Bone marrow (tissue), 2 donors: ENCODE measurements at regions not wholly inside any gene's neighbourhood (a gene's known extent, or its start where the extent isn't known, plus 50 kb on each side); places are given as distances from the start of the nearest gene placed in this dataset.
"Not testable (repeated sequence)": the region's sequence is repeated elsewhere in the genome, so short reads cannot be mapped to it uniquely, and the experiment has no call there.

ENCODE experiments used
- DNase-seq, 2 donors: peaks; one replicate each; lab custom pipeline; 2025; lab: John Stamatoyannopoulos, UW

DNA sequence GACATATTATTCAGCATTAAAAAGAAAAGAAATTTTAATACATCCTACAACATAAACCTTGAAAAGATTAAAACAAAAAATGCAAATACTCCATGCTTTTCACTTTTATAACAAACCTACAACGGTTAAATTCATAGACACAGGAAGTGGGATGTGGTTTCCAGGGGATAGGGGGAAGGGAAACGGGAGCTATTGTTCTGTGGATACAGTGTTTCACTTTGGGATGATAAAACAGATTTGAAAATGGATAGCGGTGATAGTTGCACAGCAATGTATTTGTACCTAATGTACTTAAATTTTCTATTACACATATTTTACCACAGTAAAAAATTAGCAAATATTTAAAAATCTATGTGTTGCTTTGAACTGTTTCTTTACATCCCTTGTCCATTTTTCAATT is 368.0 kb downstream of the CDY2B start:
- DNase-seq: not testable (repeated sequence)

DNA sequence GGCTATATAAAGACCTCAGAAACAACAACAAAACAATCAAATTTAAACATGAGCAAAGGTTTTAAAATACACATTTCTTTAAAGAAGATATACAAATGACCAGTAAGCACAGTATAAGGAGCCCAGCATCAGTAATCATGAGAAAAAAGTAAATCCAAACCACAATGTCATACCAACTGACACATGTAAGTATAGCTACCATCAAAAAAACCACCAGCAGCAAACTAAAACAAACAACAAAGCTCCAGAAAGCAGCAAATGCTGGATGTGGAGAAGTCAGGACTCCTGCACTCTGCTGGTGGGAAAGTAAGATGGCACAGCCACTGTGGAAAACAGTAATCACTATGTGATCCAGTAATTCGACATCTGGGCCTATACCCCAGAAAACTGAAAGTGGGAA is 368.5 kb downstream of the CDY2B start:
- DNase-seq: not testable (repeated sequence)

GRCh38 chrY:17505834-17506233 is 374.2 kb downstream of the CDY2B start:
- DNase-seq: not testable (repeated sequence)

DNA sequence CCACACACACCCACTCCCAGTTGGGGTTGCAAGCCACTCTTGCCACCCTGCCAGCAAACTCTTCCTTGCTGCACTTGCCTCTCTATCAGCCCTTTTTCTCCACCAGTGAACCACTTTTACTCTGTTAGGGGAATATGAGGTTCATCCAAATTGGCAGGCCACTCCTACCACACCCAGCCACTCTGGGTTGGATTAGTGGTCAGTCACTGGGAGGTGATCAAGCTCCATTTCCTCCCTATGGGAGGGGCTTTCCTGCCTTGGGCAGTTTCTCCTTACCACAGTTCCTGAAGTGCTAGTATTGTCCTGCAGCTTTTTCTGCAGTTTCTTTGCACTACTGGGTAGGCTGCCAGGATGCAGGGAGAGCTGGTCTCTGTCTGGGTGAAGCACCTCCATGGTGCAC is 395.3 kb downstream of the CDY2B start:
- not testable (repeated sequence) for DNase-seq

DNA sequence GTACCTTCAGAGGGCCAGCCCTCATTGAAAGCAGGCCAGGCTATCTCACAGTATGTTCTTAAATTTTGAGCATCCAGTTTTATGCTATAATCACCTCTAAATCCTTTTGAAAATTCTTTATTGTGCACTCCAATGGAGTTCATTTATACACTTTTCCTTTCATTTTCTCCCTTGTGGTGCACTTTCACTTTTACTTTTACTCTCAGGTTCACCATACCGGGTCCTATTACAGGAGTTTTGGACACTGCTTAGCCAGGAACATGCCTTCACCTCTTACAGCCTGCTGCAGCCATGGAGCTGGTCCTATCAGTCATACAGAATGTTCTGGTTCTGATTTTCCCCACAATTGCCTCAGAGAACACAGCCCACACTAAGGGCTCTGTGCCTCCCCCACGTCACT is 395.9 kb downstream of the CDY2B start:
- not testable (repeated sequence) for DNase-seq

DNA sequence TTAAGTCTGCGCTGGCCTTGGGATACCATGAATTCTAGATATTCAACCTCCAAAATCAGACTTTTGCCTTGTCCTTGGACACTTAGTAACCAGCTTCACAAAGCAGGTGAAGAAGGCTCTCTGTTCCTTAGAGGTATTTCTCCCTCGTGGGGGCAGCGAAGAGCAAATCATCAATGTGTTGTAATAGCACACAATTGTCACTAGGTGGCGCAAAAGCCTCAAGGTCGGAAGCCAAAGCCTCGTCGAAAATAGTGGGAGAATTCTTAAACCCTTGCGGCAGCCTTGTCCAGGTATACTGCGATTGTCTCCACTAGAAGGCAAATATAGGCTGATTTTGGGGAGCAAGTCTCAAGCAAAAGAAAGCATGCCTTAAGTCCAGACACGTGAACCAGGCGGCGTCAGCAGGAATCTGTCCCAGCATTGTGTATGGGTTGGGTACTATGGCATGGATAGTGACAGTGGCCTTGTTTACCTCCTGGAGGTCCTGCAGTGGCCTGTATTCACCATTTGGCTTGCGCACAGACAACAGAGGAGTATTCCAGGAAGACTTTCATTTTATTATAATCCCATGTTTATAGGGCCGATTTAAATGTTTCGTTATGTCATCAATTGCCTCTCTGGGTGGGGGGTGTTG is 398.5 kb downstream of the CDY2B start:
- DNase-seq: not testable (repeated sequence)

DNA sequence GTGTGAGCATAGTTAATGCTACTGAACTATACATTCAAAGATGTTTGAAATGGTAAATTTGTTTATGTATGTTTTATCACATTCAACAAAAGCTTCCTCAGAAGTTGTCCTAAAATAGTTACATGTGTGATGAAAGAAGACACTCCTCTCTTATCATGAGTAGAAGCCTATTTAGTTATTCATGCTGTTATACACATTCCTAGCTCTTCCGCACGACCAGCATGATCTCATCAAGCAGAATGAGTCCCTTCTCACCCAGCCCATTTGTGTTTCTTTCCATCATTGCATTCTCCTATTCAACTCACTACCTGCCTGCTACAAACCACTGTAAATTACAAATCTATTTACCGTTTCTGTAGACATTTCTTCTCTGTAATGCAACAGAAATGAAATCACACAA is 408.0 kb downstream of the CDY2B start:
- not testable (repeated sequence) for DNase-seq

DNA sequence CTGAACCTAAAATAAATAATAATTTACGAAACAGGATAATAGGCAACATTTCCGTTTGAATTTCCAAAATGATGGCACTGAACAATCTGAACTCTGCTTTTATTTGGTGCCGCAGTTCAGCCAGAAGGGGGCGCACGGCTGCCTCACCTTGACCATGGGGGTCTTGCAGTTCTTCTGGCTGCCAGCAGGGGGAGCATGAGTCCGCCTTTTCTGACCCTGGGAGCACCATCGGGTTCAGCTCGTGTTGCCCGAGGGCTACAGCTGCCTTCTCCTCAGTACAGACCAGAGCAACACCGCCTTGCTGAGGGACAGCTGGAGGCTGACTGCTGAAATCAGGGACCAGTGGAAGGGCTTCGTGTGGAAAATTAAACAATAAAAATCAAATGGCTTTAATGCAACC is 420.3 kb downstream of the CDY2B start:
- DNase-seq: not testable (repeated sequence)

DNA sequence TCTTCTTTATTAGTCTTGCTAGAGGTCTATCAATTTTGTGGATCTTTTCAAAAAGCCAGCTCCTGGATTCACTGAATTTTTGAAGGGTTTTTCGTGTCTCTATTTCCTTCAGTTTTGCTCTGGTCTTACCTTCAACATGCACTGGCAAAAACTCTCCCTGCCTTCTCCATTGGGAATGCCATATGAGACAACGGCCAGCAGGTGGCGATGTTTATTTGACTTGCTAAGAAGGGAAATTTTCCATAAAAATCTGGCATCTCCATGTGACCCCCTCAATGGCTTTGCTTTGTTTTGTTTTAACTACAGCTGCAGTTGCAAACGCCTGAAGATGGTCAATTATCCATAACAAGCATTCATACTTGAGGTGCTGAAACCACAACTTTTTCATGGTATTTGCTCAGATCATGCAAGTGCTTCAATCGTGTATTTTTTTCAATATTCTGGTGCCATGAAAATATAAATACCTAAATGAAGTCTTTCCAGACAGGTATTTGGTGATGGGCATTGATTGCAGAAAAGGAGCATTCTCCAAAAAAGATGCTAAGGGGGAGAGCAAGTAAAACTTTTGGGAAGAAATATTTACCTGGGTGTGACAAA is 449.4 kb downstream of the CDY2B start:
- DNase-seq: no peak

GRCh38 chrY:17398336-17399072 is 481.5 kb downstream of the CDY2B start:
- no peak for DNase-seq

DNA sequence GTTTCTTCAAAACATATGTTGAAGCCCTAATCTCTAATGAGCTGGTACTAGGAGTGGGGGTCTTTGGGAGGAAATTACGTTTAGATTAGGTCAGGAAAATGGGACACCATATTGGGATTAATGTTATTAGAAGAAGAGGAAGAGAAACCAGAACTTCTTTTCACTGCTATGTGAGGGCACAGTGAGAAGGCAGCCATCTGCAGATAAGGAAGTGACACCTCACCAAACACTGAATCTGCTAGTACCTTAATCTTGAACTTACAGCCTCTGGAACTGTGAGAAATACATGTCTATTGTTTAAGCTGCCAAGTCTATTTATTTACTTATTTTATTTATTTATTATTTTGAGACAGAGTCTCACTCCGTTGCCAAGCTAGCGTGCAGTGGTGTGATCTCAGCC is 482.4 kb downstream of the CDY2B start:
- no peak for DNase-seq

- no peak for DNase-seq
Observed at GRCh38 chrY:17381431-17382070, 498.5 kb downstream of the CDY2B start.

GRCh38 chrY:17378326-17378725 is 501.7 kb downstream of the CDY2B start:
- no peak for DNase-seq

DNA sequence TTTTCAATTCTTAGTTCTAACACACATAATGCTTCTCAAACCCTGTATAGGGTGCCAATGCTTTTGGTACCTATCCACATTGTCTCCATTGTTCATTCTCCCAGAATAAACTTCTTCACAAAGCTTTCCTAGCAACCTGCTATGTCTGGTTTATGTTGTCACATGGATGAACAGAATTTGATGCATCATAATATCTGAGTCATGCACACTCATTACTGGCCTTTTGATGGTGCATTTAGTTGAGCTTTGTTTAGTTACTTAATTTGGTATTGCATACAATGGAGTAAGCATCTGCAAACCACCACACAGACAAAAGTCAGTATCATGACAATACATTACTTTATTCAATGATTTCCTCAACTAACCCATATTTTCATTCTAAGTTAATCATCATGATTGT is 511.6 kb downstream of the CDY2B start:
- no peak for DNase-seq

DNA sequence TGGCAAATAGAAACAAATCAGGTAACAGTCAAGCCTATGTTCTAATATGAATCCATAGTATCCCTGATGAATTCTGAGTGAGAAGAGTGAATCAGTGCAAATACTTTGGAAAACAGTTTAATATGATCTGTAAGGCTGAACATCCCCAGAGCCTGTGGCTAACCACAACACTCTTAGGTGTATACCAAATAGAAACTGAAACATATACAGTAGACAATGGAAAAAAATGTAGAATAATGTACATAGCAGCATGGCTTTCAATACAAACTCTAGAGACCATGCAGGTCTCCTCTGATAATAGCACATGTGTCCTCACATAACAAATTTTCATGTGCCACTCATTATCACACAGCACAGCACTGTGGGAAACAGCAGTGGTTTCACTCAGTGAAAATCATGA is 513.6 kb downstream of the CDY2B start:
- DNase-seq: no peak

DNA sequence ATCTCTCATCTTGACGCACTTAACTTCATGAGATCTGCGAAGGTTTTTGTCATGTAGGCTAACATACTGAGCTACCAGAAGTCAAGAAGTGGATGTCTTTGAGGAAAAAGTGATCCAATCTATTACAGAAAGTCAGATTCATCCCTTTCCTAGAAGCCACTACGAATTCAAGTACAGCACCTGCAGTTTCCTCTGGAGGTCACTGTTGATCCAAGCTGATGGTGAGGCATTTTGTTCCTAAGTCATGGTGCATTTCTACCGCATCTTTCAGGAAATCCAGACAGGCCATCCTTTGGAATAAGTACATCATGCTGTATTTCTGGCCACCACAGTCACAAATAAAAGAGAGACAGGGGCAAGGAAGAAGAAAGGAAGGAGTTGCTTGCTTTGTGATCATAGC is 541.0 kb downstream of the CDY2B start:
- no peak for DNase-seq

- DNase-seq: no peak
Observed at GRCh38 chrY:17330733-17331132, 549.3 kb downstream of the CDY2B start.

DNA sequence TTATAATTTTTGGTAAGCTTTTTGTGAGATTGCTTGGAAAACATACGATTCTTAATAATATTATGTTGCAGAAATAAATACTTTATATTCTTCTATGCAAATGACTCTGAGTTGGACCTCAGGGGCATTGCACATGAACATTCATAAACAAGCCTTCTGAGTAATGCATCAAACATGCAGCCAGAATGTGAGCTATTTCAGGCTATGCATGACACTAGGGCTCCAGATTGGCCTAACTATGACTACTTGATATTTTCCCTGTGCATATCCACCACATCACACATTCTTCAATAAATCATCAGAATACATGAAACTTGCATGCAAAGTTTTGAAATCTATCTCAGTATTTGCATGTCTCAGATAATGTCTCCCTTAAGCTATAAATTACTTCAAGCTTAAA is 560.1 kb downstream of the CDY2B start:
- DNase-seq: no peak

- no peak for DNase-seq
Observed at GRCh38 chrY:17318631-17319030, 561.4 kb downstream of the CDY2B start.

- DNase-seq: no peak
Observed at GRCh38 chrY:17277056-17277455, 603.0 kb downstream of the CDY2B start.

GRCh38 chrY:17259497-17259896 is 620.5 kb downstream of the CDY2B start:
- no peak for DNase-seq

DNA sequence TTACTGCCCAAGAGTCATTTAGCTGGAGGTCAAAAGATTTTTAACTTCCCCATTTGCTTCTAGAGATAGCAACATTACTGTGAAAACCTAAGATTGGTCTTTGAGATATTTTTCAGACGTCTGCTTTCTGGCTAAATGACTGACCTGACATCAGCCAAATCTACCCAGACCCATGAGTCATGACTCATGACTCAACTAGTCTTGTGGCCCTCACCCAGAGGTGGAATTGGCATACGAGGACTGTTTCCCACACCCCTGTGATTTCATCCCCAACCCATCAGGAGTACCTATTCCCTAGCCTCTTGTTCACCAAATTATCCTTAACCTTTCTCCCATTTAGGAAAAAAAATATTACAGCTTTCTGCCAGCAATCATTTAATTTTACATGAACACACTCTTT is 641.6 kb downstream of the CDY2B start:
- DNase-seq: no peak

- DNase-seq: no peak
Observed at GRCh38 chrY:17235769-17236168, 644.3 kb downstream of the CDY2B start.
